ENCODE measurements at regions not wholly inside any gene's neighbourhood (a gene's known extent, or its start where the extent isn't known, plus 50 kb on each side); places are given as distances from the start of the nearest gene placed in this dataset.

DNA sequence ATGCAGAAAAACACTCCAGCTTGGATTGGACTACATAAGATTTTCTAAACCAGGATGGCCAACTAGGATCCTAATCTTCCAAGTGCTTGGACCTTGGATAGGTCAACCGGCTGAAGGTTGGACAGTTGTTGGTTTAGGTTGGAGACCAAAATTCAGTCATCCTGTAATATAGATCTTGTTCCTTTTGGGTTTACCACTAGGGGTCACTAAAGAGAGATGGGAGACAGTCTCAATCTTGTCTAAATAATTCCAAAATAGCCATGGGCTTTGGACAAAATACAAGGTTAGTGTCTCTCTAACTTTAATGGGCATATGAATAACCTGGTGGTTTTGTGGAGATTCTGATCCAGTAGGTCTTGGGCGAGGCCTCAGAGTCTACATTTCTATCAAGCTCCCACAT lies 148.7 kb upstream of the ERCC6L2 start:
- H3K4me1 ChIP-seq (ENCODE audit: control insufficient read depth in 1 of 2, insufficient read depth in 1 of 2, low read depth in 1 of 2, low read length in 1 of 2) = no peaks in the 10 kb centered on the region
- H3K36me3 ChIP-seq = no peaks in the 10 kb centered on the region
- TF ChIP-seq, protein P1, sequence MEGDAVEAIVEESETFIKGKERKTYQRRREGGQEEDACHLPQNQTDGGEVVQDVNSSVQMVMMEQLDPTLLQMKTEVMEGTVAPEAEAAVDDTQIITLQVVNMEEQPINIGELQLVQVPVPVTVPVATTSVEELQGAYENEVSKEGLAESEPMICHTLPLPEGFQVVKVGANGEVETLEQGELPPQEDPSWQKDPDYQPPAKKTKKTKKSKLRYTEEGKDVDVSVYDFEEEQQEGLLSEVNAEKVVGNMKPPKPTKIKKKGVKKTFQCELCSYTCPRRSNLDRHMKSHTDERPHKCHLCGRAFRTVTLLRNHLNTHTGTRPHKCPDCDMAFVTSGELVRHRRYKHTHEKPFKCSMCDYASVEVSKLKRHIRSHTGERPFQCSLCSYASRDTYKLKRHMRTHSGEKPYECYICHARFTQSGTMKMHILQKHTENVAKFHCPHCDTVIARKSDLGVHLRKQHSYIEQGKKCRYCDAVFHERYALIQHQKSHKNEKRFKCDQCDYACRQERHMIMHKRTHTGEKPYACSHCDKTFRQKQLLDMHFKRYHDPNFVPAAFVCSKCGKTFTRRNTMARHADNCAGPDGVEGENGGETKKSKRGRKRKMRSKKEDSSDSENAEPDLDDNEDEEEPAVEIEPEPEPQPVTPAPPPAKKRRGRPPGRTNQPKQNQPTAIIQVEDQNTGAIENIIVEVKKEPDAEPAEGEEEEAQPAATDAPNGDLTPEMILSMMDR (IDR thresholded peaks at IDR 0.05) = no peak
- H3K27me3 ChIP-seq = peaks cover 12% of the 10 kb centered on the region
- H3K4me3 ChIP-seq (ENCODE audit: low read depth in 1 of 2, low read length in 1 of 2) = no peak overlapping the region
- H3K27ac ChIP-seq = no peak overlapping the region
- H3K9me3 ChIP-seq = no peaks in the 10 kb centered on the region

DNA sequence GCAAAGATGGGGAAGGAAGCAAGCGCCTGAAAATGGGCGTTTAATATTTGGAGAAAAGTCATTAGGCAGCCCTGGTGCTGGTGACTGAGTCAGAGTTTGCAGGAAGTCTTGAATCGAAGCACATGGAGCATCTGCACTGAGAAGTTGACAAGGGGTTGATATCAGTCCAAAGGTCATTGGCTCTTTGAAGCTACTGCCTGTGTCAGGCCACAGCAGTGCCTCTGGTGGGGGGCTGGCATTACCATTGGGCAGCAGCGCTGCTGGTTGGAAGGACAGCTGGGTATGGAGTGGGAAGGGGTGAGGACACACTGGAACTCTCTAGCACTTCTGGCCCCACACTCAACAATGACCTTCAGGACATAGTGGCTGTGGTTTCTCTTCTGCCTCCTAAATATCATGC lies 150.4 kb upstream of the ERCC6L2 start:
- TF ChIP-seq, protein P1 (IDR thresholded peaks at IDR 0.05) = no peak
- Histone ChIP-seq H3K27ac (no peak overlapping the region), H3K4me3 (ENCODE audit: low read depth in 1 of 2, low read length in 1 of 2) (no peak overlapping the region)

DNA sequence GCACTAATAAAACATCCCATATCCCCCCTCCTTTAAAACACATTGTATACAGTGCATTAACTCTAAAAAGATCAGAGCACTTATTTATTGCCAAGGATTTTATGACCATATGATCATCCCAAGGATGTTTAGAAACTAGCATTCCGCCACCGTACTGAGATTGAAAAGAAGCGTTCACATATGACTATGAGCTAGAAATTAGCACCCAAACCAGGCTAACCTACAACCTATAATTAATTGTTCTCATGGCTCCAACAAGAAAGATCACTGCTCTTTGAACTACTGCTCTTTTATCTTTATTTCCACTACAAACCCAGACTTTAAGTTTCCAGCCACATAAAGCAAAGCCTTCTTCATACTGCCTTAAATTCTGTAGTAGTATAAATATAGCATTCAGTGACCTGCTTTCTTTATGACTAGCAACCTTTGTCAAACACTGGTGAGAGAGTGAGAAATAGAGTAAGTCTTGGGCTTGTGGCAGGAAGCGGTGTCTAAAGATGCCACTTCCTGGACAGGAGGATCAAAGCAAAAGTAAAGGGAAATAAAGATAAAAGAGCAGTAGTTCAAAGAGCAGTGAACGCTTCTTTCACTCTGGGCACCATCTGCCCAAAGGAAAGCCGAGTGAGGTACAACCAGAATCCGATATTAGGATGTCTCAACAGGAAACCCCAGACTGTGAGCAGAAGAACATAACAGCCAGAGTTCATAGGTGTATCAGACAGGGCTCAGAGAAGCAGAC lies 151.1 kb upstream of the ERCC6L2 start:
- Histone ChIP-seq H3K27ac (no peak overlapping the region), H3K27me3 (peaks cover 12% of the 10 kb centered on the region), H3K36me3 (no peaks in the 10 kb centered on the region), H3K4me3 (ENCODE audit: low read depth in 1 of 2, low read length in 1 of 2) (no peak overlapping the region), H3K9me3 (no peaks in the 10 kb centered on the region), H3K4me1 (ENCODE audit: control insufficient read depth in 1 of 2, insufficient read depth in 1 of 2, low read depth in 1 of 2, low read length in 1 of 2) (no peaks in the 10 kb centered on the region)
- TF ChIP-seq, protein P1 (IDR thresholded peaks at IDR 0.05) = no peak

More for the DNA sequence above, 150.4 kb upstream of the ERCC6L2 start:
- Histone ChIP-seq H3K4me1 (ENCODE audit: control insufficient read depth in 1 of 2, insufficient read depth in 1 of 2, low read depth in 1 of 2, low read length in 1 of 2) (no peaks in the 10 kb centered on the region), H3K9me3 (no peaks in the 10 kb centered on the region), H3K36me3 (no peaks in the 10 kb centered on the region), H3K27me3 (peaks cover 12% of the 10 kb centered on the region)

DNA sequence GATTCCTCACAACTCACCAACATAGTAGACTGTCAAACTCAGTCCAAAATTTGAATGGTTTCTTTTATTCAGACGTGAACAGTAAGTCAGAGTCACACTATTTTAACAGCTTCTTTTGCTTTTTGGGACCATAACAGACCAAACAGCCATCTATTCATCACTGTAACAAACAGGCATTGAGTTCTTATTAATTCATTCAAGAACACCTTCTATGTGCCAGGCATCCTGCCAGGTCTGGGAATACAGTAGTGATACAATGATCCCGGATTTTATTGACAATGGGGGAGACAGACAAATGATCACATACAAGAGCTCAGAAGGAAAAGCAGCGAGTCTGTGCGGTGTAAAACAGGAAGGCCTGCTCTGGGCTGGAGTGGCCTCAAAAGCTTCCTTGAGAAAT lies 153.3 kb upstream of the ERCC6L2 start:
- Histone ChIP-seq H3K27ac (no peak overlapping the region), H3K4me3 (ENCODE audit: low read depth in 1 of 2, low read length in 1 of 2) (no peak overlapping the region), H3K27me3 (peaks cover 12% of the 10 kb centered on the region), H3K36me3 (no peaks in the 10 kb centered on the region), H3K4me1 (ENCODE audit: control insufficient read depth in 1 of 2, insufficient read depth in 1 of 2, low read depth in 1 of 2, low read length in 1 of 2) (no peaks in the 10 kb centered on the region), H3K9me3 (no peaks in the 10 kb centered on the region)
- TF ChIP-seq, protein P1 (IDR thresholded peaks at IDR 0.05) = no peak

DNA sequence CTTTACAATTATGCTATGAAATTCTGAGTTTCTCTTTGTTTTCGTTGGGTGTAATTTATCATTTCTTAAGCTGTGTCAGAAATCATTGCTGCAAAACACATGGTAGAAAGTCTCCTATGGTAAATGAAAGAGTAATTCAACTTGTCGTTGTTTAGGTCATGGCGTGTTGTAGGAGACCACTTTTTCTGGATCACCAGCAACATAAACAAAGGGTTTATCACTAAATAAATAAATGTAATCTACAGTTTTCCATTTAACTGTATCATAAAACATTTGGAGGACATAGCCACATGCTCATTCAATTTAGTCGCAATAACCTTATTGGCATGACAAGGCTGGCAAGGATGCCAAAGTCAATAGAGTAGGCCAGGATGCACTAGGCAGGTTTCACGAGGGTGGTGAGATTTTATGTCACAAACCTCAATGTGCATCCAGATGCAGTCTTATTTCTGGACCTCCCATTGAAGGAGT lies 154.4 kb upstream of the ERCC6L2 start:
- Histone ChIP-seq H3K9me3 (no peaks in the 10 kb centered on the region), H3K27ac (no peak overlapping the region), H3K36me3 (no peaks in the 10 kb centered on the region), H3K4me1 (ENCODE audit: control insufficient read depth in 1 of 2, insufficient read depth in 1 of 2, low read depth in 1 of 2, low read length in 1 of 2) (no peaks in the 10 kb centered on the region), H3K4me3 (ENCODE audit: low read depth in 1 of 2, low read length in 1 of 2) (no peak overlapping the region), H3K27me3 (peaks cover 12% of the 10 kb centered on the region)
- TF ChIP-seq, protein P1 (IDR thresholded peaks at IDR 0.05) = no peak
